ENCODE measurements at regions not wholly inside any gene's neighbourhood (a gene's known extent, or its start where the extent isn't known, plus 50 kb on each side); places are given as distances from the start of the nearest gene placed in this dataset.

GRCh38 chr4:169914866-169915265, 111.3 kb downstream of the MFAP3L start:
- H3K36me3 Mint-ChIP-seq (ENCODE audit: low read depth): no peaks in the 10 kb centered on the region
- intact Hi-C loops (cut with micrococcal nuclease): no loop called here
- H3K27me3 Mint-ChIP-seq: no peaks in the 10 kb centered on the region
- H3K4me1 Mint-ChIP-seq: no peaks in the 10 kb centered on the region
- ATAC-seq (ENCODE audit: low read depth) (no peak), DNase-seq (no peak)
- H3K27ac Mint-ChIP-seq: no peak overlapping the region
- no peak overlapping the region for H3K4me3 Mint-ChIP-seq
- ChIA-PET CTCF (no interaction called here), POLR2A (no interaction called here)
- peaks cover 7% of the 10 kb centered on the region for H3K9me3 Mint-ChIP-seq
- TF ChIP-seq CTCF (IDR thresholded peaks at IDR 0.05): no peak

- no peaks in the 10 kb centered on the region for H3K4me1 Mint-ChIP-seq
- no peak overlapping the region for H3K4me3 Mint-ChIP-seq
- DNase-seq (no peak), ATAC-seq (ENCODE audit: low read depth) (no peak)
- no peaks in the 10 kb centered on the region for H3K36me3 Mint-ChIP-seq (ENCODE audit: low read depth)
- ChIA-PET POLR2A (no interaction called here), CTCF (no interaction called here)
- no peak for TF ChIP-seq CTCF (IDR thresholded peaks at IDR 0.05)
- no peak overlapping the region for H3K27ac Mint-ChIP-seq
- peaks cover 7% of the 10 kb centered on the region for H3K9me3 Mint-ChIP-seq
- intact Hi-C loops (cut with micrococcal nuclease): no loop called here
- H3K27me3 Mint-ChIP-seq: no peaks in the 10 kb centered on the region
These were observed 113.2 kb downstream of the MFAP3L start for GRCh38 chr4:169912996-169913395.

- peaks cover 3% of the 10 kb centered on the region for H3K9me3 Mint-ChIP-seq
- DNase-seq (no peak), ATAC-seq (ENCODE audit: low read depth) (no peak)
- H3K4me3 Mint-ChIP-seq: no peak overlapping the region
- H3K36me3 Mint-ChIP-seq (ENCODE audit: low read depth): no peaks in the 10 kb centered on the region
- intact Hi-C loops (cut with micrococcal nuclease): no loop called here
- POLR2A ChIA-PET: no interaction called here
- no peaks in the 10 kb centered on the region for H3K4me1 Mint-ChIP-seq
- TF ChIP-seq CTCF (IDR thresholded peaks at IDR 0.05): no peak
- peaks cover 4% of the 10 kb centered on the region for H3K27me3 Mint-ChIP-seq
- H3K27ac Mint-ChIP-seq: no peak overlapping the region
- CTCF ChIA-PET: no interaction called here
These were observed 116.3 kb downstream of the MFAP3L start for GRCh38 chr4:169909897-169910296.

GRCh38 chr4:169909479-169909878, 116.7 kb downstream of the MFAP3L start:
- H3K27ac Mint-ChIP-seq: no peak overlapping the region
- no peak overlapping the region for H3K4me3 Mint-ChIP-seq
- no peak for ATAC-seq (ENCODE audit: low read depth)
- no peak for TF ChIP-seq CTCF (IDR thresholded peaks at IDR 0.05)
- intact Hi-C loops (cut with micrococcal nuclease): no loop called here
- POLR2A ChIA-PET: no interaction called here
- H3K36me3 Mint-ChIP-seq (ENCODE audit: low read depth): no peaks in the 10 kb centered on the region
- H3K4me1 Mint-ChIP-seq: no peaks in the 10 kb centered on the region
- CTCF ChIA-PET: no interaction called here
- DNase-seq: no peak
- H3K9me3 Mint-ChIP-seq: peaks cover 3% of the 10 kb centered on the region
- H3K27me3 Mint-ChIP-seq: peaks cover 4% of the 10 kb centered on the region

GRCh38 chr4:169907705-169908104, 118.5 kb downstream of the MFAP3L start:
- H3K9me3 Mint-ChIP-seq: peaks cover 3% of the 10 kb centered on the region
- no peaks in the 10 kb centered on the region for H3K4me1 Mint-ChIP-seq
- no peaks in the 10 kb centered on the region for H3K36me3 Mint-ChIP-seq (ENCODE audit: low read depth)
- CTCF ChIA-PET: no interaction called here
- DNase-seq: no peak
- H3K4me3 Mint-ChIP-seq: no peak overlapping the region
- no peak for TF ChIP-seq CTCF (IDR thresholded peaks at IDR 0.05)
- no peak overlapping the region for H3K27ac Mint-ChIP-seq
- H3K27me3 Mint-ChIP-seq: peaks cover 5% of the 10 kb centered on the region
- POLR2A ChIA-PET: no interaction called here
- ATAC-seq (ENCODE audit: low read depth): no peak
- intact Hi-C loops (cut with micrococcal nuclease): no loop called here
